GM18508 (cell line): ENCODE measurements at regions not wholly inside any gene's neighbourhood (a gene's known extent, or its start where the extent isn't known, plus 50 kb on each side); places are given as distances from the start of the nearest gene placed in this dataset.

ENCODE experiments used
- ATAC-seq: cut with Tn5 transposase; IDR thresholded peaks from one replicate; pipeline ENCODE4 v1.9.1; 2021; ENCODE audit warnings: moderate number of reproducible peaks; ENCODE audit not compliant: insufficient read depth, unreplicated experiment

DNA sequence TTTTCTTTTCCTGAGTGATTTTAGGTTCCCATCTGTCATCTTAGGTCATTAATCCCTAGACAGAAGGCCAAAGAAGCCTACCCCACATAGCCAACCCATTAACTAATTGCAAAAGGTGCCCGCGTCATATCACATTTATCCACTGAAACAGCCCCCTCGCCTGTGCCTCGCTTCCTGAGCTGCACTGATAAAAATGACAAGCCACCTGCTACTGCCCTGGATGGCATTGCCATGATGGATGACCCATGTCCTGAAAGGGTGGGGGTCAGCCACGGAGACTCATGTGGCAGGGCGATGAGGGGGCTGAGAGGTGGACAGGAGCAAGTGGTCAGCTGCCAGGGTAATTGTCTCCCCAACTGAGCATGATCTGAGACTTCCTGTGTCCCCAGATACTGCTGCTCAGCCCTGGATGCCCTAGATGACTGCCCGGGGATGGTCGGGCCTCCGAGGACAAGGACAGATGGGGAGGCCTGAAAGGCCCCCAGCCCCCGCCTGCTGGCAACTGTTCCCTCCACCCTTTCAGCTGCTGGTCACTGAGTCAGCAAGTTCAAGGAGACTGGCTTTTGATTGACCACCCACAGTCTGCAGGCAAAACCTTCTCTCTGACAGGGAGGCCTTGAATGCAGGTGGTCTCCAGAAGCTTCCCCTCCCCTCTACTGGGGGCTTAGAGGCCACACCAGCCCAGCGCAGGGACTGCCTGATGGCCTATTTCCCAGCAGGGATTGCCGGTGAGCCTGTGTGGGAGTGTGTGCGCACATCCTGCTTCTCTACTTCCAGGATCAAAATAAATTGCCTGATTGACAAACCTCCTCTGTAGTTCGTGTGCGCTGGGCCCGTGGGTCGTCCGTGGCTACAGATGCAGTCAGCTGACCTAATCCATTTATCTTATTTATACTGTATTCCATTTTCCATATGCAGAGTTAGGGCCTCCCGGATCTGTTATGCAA, 496.3 kb downstream of the BCOR start:
- ATAC-seq = no peak

- no peak for ATAC-seq
Measured at GRCh38 chrX:39602195-39602594, 495.6 kb downstream of the BCOR start.

- ATAC-seq = no peak
Measured at GRCh38 chrX:39603230-39603629, 494.5 kb downstream of the BCOR start.

DNA sequence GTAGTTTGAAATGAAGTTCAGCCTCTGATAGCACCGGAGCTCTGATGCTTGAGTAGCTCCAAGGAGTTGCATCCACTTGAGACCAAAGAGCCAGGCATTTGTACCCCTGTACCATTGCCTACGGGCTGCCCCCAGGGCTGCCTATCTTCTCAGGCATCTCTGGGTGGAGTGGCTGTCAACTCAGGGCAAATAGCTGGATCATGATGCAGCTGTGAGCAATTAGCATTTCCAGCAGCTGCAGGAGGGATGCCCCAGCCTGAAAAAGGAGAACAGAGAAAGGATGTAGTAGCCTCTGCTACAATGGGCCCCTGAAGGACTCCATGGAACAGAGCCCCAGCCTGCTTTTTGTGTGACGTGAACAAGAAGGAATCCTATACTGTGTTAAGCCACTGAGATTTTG, 492.6 kb downstream of the BCOR start:
- no peak for ATAC-seq

GRCh38 chrX:39605866-39606265, 491.9 kb downstream of the BCOR start:
- ATAC-seq = no peak

DNA sequence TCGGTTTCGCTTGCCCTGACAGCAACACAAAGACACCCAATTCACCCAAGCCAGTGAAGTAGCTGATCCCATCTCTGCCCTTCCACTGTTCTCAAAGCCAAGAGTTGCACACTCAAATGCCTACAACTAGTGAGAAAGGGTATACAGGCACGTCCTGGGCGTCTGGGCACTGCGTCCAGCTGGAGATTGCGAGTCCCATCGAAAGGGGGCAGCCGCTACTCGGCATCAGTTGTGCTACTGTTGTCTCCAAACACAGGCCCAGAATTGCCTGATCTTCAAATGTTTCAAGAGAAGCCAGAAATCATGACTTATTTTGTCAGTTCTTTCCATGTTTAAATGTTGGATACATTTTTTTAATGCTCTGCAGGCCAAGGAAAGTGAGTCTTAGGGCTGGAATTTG, 487.8 kb downstream of the BCOR start:
- ATAC-seq = no peak

GRCh38 chrX:39611468-39611867, 486.3 kb downstream of the BCOR start:
- no peak for ATAC-seq

DNA sequence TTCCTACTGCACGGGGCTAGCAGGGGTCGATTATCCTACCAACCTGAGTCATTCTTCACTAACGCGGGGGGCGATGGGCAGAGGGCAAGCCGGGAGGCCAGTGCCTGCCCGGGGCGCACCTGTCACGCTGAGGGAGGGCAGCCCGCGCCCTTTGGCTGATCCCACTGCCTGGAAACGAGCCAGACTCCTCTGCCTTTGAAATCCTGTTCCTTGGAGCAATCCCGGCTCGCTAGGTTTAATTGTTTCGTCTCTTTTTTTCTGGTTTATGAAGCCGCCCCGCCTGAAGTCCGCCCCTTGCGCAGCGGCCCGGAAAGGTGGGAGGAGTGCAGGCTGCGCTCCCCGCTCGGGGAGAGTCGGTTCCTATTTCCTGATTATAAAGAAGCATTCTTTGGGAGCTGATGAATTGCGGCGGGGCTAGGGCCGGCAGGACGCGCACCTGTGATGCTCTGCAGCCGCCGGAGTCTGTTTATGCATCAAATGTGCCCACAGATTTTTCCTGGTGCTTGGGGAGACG, 484.2 kb downstream of the BCOR start:
- no peak for ATAC-seq

GRCh38 chrX:39613997-39614679, 483.6 kb downstream of the BCOR start:
- no peak for ATAC-seq

DNA sequence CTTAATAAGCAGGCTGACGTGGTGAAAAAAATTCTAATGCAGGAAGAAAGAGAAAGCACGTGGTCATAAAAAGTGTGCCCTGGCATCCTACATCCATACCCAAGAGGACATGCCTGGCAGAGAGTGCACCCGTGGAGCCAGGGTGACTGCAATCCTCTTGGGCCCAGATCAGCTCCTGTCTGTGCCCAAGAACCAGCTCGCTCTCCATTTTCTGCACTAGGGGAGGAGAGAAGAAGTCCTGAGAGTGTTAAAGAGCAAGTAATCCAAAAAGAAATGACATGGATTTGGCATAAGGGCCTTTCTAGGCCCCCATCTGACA, 483.1 kb downstream of the BCOR start:
- no peak for ATAC-seq

- ATAC-seq = no peak
Measured at GRCh38 chrX:39616098-39616729, 481.5 kb downstream of the BCOR start.

GRCh38 chrX:39616731-39617130, 481.0 kb downstream of the BCOR start:
- ATAC-seq = no peak

DNA sequence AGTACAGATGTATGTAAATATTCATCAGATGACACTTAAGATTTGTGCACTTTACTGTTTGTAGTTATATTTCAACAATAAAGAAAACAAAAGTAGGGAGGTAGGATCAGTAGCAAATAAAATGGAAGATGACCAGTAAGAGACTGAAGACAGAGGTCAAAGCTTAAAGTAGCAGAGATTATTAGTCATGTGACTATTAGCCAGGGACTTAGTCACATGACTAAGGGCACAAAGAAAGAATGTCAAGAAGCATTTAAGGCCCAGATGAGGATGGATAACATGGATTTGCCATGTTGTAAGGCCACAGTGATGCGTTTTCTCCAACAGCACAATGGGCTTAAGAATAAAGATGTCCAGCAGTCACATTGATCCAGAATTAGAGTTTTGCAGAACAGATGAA, 479.6 kb downstream of the BCOR start:
- ATAC-seq = no peak

- ATAC-seq = no peak
Measured at GRCh38 chrX:39619182-39620009, 478.4 kb downstream of the BCOR start.

DNA sequence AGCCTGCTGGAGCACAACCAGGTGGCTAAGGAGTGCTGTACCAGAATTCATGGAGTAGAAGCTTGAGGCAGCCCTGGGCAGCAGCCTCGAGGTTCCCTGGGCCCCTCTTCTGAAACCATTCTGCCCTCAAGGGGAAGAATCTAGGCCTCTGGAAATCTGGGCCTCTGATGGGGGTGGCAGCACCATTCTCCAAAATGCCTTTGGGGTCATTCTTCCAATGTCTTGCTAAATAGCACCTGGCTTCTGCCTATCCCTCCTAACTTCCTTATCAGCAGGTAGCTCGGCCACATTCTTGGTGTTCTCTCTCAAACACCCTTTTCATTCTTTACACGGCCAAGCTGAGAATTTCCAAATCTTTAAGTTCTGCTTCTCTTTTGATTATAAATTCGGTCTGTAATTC, 473.6 kb downstream of the BCOR start:
- no peak for ATAC-seq

DNA sequence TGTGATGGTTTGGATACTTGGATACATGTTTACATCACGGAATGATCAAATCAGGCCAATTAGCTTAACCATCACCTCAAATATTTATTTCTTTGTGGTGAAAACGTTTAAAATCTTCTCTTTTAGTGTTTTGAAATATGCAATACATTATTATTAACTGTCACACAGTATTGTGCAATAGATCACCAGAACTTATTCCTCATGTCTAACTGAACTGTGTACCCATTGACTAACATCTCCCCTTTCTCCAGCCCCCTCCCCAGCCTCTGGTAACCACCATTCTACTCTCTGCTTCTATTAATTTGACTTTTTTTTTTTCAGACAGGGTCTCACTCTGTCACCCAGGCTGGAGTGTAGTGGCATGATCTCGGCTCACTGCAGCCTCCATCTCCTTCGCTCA, 471.9 kb downstream of the BCOR start:
- no peak for ATAC-seq

GRCh38 chrX:39626749-39627148, 471.0 kb downstream of the BCOR start:
- ATAC-seq = no peak

DNA sequence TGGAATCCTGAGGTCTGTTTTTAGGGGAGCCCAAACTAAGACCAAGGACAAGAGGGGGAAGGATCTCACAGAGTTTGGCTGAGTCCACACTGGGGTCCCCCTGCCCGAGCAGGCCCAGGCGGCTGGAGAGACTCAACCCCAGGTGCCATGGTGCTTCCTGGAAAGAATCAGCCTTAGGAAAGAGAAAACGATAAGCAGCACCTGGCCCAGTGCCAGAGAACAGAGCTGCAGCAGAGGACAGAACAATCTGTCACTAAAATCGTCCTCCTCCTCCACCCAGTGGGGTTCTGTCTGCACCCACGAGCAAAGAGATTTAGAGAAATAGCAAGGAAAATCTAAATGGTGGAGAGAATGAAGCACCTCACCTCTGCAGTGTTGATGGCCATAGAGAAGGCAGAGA, 470.5 kb downstream of the BCOR start:
- ATAC-seq = no peak

GRCh38 chrX:39629001-39629400, 468.8 kb downstream of the BCOR start:
- no peak for ATAC-seq

- no peak for ATAC-seq
Measured at GRCh38 chrX:39630344-39630743, 467.4 kb downstream of the BCOR start.
